HCT116 (cell line): ENCODE measurements at regions not wholly inside any gene's neighbourhood (a gene's known extent, or its start where the extent isn't known, plus 50 kb on each side); places are given as distances from the start of the nearest gene placed in this dataset.

ENCODE experiments used
- ATAC-seq: fragments of 200-7000 bp; cut with Tn5 transposase; 2 replicates; pipeline ENCODE4 v1.9.1; 2020; ENCODE audit warnings: mild to moderate bottlenecking, moderate library complexity
- BruUV-seq: library from RNA; stranded (reverse); fragments of 400-500 nt; replicated peaks from 2 replicates; lab custom pipeline; 2021; lab: Mats Ljungman, UMichigan
- CTCF ChIA-PET: fragments of 300-600 bp; sonication (Branson Sonifier 250); formaldehyde crosslinking; loops from one replicate; lab custom pipeline; 2021; ENCODE audit warnings: antibody characterized with exemption; lab: Charles Lee
- POLR2A ChIA-PET: fragments of 300-600, 350-600 bp; sonication (Branson Sonifier 250); formaldehyde crosslinking; loops from one replicate; lab custom pipeline; 2021; ENCODE audit warnings: antibody characterized with exemption; lab: Charles Lee
- RAD21 ChIA-PET, 2 experiments: fragments of 300-600 bp; sonication (Branson Sonifier 250); formaldehyde crosslinking; loops; one replicate each; lab custom pipeline; 2023; ENCODE audit warnings: low total read pairs in 2 of 2; ENCODE audit not compliant: uncharacterized antibody in 2 of 2, unreplicated experiment in 2 of 2, low non-redundant PET in 1 of 2; lab: Charles Lee
- DNase-seq: peaks from one replicate; pipeline ENCODE4 v3.0.0-alpha.2; 2010; ENCODE audit warnings: low read depth, low spot score
- H2AFZ ChIP-seq: fragments of 200-600 bp; shearing (Covaris generic), sonication (generic); 2 replicates; pipeline ENCODE4 v1.6.1; 2017; ENCODE audit warnings: low read depth, mixed run types, mixed read lengths, antibody characterized with exemption, low read length; ENCODE audit not compliant: poor library complexity, severe bottlenecking
- H3K27ac ChIP-seq: 2 replicates; pipeline ENCODE4 v1.5.1; 2012; ENCODE audit warnings: low read depth, low read length
- H3K27me3 ChIP-seq: fragments of 200-600 bp; sonication (generic); 2 replicates; pipeline ENCODE4 v1.6.1; 2016; ENCODE audit warnings: mixed run types, low read length, mixed read lengths; ENCODE audit not compliant: insufficient read depth
- H3K36me3 ChIP-seq, 2 experiments: fragments of 200-500 bp in 1 of 2; fragments of 200-600 bp in 1 of 2; sonication (Bioruptor generic) in 1 of 2; sonication (generic) in 1 of 2; 2 replicates each; pipeline versions ENCODE4 v1.5.1 to v1.6.1; 2014 to 2016; ENCODE audit warnings: low read length in 2 of 2, inconsistent platforms in 1 of 2, mixed read lengths in 1 of 2, mixed run types in 1 of 2; ENCODE audit not compliant: insufficient read depth in 2 of 2, control insufficient read depth in 1 of 2
- H3K4me1 ChIP-seq, 2 experiments: fragments of 200-600 bp in 1 of 2; sonication (generic) in 1 of 2; 2 replicates each; pipeline versions ENCODE4 v1.5.1 to v1.6.1; 2012 to 2017; ENCODE audit warnings: low read length in 2 of 2, inconsistent platforms in 1 of 2, mild to moderate bottlenecking in 1 of 2, mixed read lengths in 1 of 2, mixed run types in 1 of 2, moderate library complexity in 1 of 2; ENCODE audit not compliant: insufficient read depth in 2 of 2, control insufficient read depth in 1 of 2
- H3K4me2 ChIP-seq: fragments of 200-600 bp; sonication (generic); 2 replicates; pipeline ENCODE4 v1.6.1; 2017; ENCODE audit warnings: mixed run types, low read length, mixed read lengths
- H3K4me3 ChIP-seq, 2 experiments: fragments of 200-600 bp in 1 of 2; sonication (generic) in 1 of 2; replicated peaks in 1 of 2; 2 replicates each; pipeline ENCODE4 v1.5.1; 2011 to 2016; ENCODE audit warnings: low read length in 2 of 2, control low read depth in 1 of 2, low read depth in 1 of 2, mild to moderate bottlenecking in 1 of 2, mixed read lengths in 1 of 2, mixed run types in 1 of 2
- H3K79me2 ChIP-seq: fragments of 200-600 bp; sonication (generic); 2 replicates; pipeline ENCODE4 v1.6.1; 2017; ENCODE audit warnings: mild to moderate bottlenecking, mixed run types, low read length, moderate library complexity, mixed read lengths; ENCODE audit not compliant: insufficient read depth
- H3K9ac ChIP-seq: fragments of 200-600 bp; sonication (generic); 2 replicates; pipeline ENCODE4 v1.6.1; 2016; ENCODE audit warnings: low read length, mixed read lengths
- H3K9me2 ChIP-seq: fragments of 200-600 bp; sonication (generic), shearing (Covaris generic); 2 replicates; pipeline ENCODE4 v1.6.1; 2017; ENCODE audit warnings: mixed run types, mild to moderate bottlenecking, moderate library complexity; ENCODE audit not compliant: insufficient read depth
- H3K9me3 ChIP-seq, 2 experiments: fragments of 200-500 bp in 1 of 2; fragments of 200-600 bp in 1 of 2; sonication (Bioruptor generic) in 1 of 2; sonication (generic) in 1 of 2; 2 replicates each; pipeline ENCODE4 v1.6.1; 2014 to 2017; ENCODE audit warnings: low read length in 2 of 2, mixed read lengths in 2 of 2, inconsistent platforms in 1 of 2, low read depth in 1 of 2, mild to moderate bottlenecking in 1 of 2, mixed run types in 1 of 2, moderate library complexity in 1 of 2; ENCODE audit not compliant: control insufficient read depth in 1 of 2, insufficient read depth in 1 of 2
- H4K20me1 ChIP-seq: fragments of 200-600 bp; sonication (generic), shearing (Covaris generic); 2 replicates; pipeline ENCODE4 v1.6.1; 2017; ENCODE audit warnings: mixed run types, mild to moderate bottlenecking, moderate library complexity; ENCODE audit not compliant: insufficient read depth
- CBX3 ChIP-seq: IDR thresholded peaks from 2 replicates; pipeline ENCODE4 v1.6.1; 2012; ENCODE audit warnings: low read depth
- CEBPB ChIP-seq: IDR thresholded peaks from 2 replicates; pipeline ENCODE4 v1.6.1; 2012; ENCODE audit warnings: low read depth
- ELF1 ChIP-seq: IDR thresholded peaks from 2 replicates; pipeline ENCODE4 v1.6.1; 2012; ENCODE audit warnings: low read depth, borderline replicate concordance
- EZH2 ChIP-seq: fragments of 200-600 bp; sonication (generic); IDR thresholded peaks from 2 replicates; pipeline ENCODE4 v1.6.1; 2017; ENCODE audit warnings: antibody characterized with exemption, mixed run types
- EZH2phosphoT487 ChIP-seq: fragments of 200-600 bp; IDR thresholded peaks from 2 replicates; pipeline ENCODE4 v1.6.1; 2018; ENCODE audit warnings: antibody characterized with exemption, borderline replicate concordance
- MAX ChIP-seq: IDR thresholded peaks from 2 replicates; pipeline ENCODE4 v1.6.1; 2012
- POLR2AphosphoS5 ChIP-seq: IDR thresholded peaks from 2 replicates; pipeline ENCODE4 v1.6.1; 2011; ENCODE audit warnings: mild to moderate bottlenecking, low read depth, low read length, moderate library complexity
- SP1 ChIP-seq: IDR thresholded peaks from 2 replicates; pipeline ENCODE4 v1.6.1; 2012; ENCODE audit warnings: low read depth
- SRF ChIP-seq: IDR thresholded peaks from 2 replicates; pipeline ENCODE4 v1.6.1; 2012; ENCODE audit warnings: low read depth
- TCF7L2 ChIP-seq: IDR thresholded peaks from 2 replicates; pipeline ENCODE4 v1.7.0; 2011; ENCODE audit warnings: borderline replicate concordance, inconsistent platforms; ENCODE audit not compliant: insufficient read depth, insufficient read length; ENCODE audit errors: extremely low read depth
- YY1 ChIP-seq: IDR thresholded peaks from 2 replicates; pipeline ENCODE4 v1.6.1; 2011; ENCODE audit warnings: low read length, low read depth, moderate library complexity, mild to moderate bottlenecking; ENCODE audit not compliant: insufficient replicate concordance; ENCODE audit errors: extremely low read depth
- ZBTB33 ChIP-seq: IDR thresholded peaks from 2 replicates; pipeline ENCODE4 v1.6.1; 2011; ENCODE audit warnings: mild to moderate bottlenecking, low read length, moderate library complexity; ENCODE audit not compliant: insufficient replicate concordance; ENCODE audit errors: extremely low read depth
- intact Hi-C: fragments of 100-400 bp; cut with micrococcal nuclease; formaldehyde crosslinking; loops from 2 replicates; pipeline ENCODE4 v1.10.0; 2022
- TF ChIP-seq, protein P1 (sequence below): IDR thresholded peaks from 2 replicates; pipeline ENCODE4 v1.6.1; 2012; ENCODE audit warnings: low read depth
- TF ChIP-seq, protein P2 (sequence below): IDR thresholded peaks from 2 replicates; pipeline ENCODE4 v1.6.1; 2012

- TF ChIP-seq, protein P1, sequence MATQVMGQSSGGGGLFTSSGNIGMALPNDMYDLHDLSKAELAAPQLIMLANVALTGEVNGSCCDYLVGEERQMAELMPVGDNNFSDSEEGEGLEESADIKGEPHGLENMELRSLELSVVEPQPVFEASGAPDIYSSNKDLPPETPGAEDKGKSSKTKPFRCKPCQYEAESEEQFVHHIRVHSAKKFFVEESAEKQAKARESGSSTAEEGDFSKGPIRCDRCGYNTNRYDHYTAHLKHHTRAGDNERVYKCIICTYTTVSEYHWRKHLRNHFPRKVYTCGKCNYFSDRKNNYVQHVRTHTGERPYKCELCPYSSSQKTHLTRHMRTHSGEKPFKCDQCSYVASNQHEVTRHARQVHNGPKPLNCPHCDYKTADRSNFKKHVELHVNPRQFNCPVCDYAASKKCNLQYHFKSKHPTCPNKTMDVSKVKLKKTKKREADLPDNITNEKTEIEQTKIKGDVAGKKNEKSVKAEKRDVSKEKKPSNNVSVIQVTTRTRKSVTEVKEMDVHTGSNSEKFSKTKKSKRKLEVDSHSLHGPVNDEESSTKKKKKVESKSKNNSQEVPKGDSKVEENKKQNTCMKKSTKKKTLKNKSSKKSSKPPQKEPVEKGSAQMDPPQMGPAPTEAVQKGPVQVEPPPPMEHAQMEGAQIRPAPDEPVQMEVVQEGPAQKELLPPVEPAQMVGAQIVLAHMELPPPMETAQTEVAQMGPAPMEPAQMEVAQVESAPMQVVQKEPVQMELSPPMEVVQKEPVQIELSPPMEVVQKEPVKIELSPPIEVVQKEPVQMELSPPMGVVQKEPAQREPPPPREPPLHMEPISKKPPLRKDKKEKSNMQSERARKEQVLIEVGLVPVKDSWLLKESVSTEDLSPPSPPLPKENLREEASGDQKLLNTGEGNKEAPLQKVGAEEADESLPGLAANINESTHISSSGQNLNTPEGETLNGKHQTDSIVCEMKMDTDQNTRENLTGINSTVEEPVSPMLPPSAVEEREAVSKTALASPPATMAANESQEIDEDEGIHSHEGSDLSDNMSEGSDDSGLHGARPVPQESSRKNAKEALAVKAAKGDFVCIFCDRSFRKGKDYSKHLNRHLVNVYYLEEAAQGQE = no peak
- TF ChIP-seq EZH2 (no peak), POLR2AphosphoS5 (no peak), TCF7L2 (no peak), EZH2phosphoT487 (no peak), ELF1 (no peak), ZBTB33 (no peak), SRF (no peak), CBX3 (no peak)
Measured at GRCh38 chr18:41135146-41135545, 819.9 kb upstream of the PIK3C3 start (continued).

DNA sequence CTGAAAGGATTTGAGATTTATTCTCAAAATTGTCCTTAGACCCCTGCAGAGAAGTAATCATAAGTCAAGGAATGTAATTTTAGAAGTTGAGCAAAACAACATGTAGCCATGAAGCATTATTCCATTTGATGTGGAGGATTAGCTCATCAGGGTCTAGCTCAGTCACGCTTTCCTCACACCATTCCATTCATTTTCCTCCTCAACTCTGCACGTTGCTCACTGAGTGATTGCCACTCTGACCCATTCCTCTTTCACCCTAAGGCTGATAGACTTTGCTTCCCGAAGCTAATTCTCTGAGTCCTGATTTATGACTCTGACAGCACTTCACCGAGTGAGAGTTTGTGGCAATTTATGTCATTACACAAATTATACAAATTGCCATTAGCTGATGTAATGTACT, 820.6 kb upstream of the PIK3C3 start:
- BruUV-seq = no TSS peak
- Histone ChIP-seq H3K36me3 (no peaks in the 10 kb centered on the region), H3K79me2 (no peaks in the 10 kb centered on the region), H3K4me3 (no peak overlapping the region), H3K4me1 (no peaks in the 10 kb centered on the region), H3K9me2 (no peaks in the 10 kb centered on the region), H4K20me1 (no peaks in the 10 kb centered on the region)
- ChIA-PET POLR2A (no interaction called here), RAD21 (no interaction called here)
- ATAC-seq = no peak
- intact Hi-C loops = no loop called here
- TF ChIP-seq YY1 (no peak), CEBPB (no peak), MAX (no peak), EZH2phosphoT487 (no peak), SP1 (no peak)
- TF ChIP-seq, protein P2, sequence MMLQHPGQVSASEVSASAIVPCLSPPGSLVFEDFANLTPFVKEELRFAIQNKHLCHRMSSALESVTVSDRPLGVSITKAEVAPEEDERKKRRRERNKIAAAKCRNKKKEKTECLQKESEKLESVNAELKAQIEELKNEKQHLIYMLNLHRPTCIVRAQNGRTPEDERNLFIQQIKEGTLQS = no peak
- TF ChIP-seq, protein P1 = no peak
- TF ChIP-seq, all 23 proteins: peak for 0
- Histone ChIP-seq H3K4me2 (no peak overlapping the region), H3K27ac (no peak overlapping the region), H2AFZ (no peak overlapping the region), H3K9ac (no peak overlapping the region), H3K27me3 (no peaks in the 10 kb centered on the region), H3K9me3 (peaks cover 15 to 23% of the 10 kb centered on the region in 2 experiments; a peak in 3 of 4 replicates)
- CTCF ChIA-PET = no interaction called here
- no peak for DNase-seq
